ENCODE measurements at regions not wholly inside any gene's neighbourhood (a gene's known extent, or its start where the extent isn't known, plus 50 kb on each side); places are given as distances from the start of the nearest gene placed in this dataset.

DNA sequence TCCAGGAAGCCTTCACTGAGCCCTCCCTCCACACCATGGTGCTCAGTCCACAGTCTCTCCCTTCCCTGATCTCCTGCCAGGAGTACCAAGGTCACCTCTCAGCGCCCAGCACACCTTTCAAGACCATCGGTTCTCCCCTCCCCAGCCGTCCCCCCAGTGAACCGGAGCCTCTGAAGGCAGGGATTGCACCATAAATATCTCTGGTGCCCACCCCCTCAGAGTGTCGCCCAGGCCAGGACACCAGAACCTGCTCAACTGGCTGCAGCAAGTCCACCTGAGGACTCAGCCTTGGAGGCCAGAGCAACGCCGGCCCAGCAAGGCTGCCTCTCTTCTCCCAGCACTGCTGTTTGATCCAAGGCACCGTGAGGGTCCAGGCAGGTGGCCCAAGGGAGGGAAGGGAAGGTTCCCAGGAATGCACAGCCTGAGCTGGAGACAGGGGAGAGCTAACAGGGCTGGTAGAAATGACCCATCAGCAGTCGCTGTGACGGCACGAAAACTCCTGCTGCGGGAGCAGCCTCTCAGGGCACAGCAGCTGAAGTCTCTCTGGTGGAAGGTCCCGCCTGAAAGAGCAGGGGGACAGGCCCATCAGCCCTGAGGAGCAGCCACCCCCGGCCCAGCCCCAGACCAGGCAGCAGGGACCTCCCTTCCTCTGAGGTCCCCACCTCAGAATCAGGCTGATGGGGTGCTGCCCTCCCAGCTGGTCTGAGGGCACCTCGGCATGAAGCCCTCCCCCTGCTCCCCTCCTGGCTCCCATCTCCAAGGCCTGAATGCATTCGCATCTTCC lies 80.3 kb downstream of the BUD13 start:
- Histone ChIP-seq H3K36me3 (no peaks in the 10 kb centered on the region), H3K4me1 (no peaks in the 10 kb centered on the region), H3K27ac (no peak overlapping the region), H3K4me3 (no peak overlapping the region), H3K27me3 (peaks cover 0 to 9% of the 10 kb centered on the region in 2 donors), H3K9me3 (no peaks in the 10 kb centered on the region)
- TF ChIP-seq EP300 (IDR thresholded peaks at IDR 0.05) (no peak), POLR2A (IDR thresholded peaks at IDR 0.05) (no peak)
- TF ChIP-seq, protein P1, sequence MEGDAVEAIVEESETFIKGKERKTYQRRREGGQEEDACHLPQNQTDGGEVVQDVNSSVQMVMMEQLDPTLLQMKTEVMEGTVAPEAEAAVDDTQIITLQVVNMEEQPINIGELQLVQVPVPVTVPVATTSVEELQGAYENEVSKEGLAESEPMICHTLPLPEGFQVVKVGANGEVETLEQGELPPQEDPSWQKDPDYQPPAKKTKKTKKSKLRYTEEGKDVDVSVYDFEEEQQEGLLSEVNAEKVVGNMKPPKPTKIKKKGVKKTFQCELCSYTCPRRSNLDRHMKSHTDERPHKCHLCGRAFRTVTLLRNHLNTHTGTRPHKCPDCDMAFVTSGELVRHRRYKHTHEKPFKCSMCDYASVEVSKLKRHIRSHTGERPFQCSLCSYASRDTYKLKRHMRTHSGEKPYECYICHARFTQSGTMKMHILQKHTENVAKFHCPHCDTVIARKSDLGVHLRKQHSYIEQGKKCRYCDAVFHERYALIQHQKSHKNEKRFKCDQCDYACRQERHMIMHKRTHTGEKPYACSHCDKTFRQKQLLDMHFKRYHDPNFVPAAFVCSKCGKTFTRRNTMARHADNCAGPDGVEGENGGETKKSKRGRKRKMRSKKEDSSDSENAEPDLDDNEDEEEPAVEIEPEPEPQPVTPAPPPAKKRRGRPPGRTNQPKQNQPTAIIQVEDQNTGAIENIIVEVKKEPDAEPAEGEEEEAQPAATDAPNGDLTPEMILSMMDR (IDR thresholded peaks at IDR 0.05): no peak
- no peak for DNase-seq (ENCODE audit: low spot score in 2 of 2)
- 72 to 82% methylated on average over 11 to 15 of the region's 16 CpGs for WGBS, 2 donors

DNA sequence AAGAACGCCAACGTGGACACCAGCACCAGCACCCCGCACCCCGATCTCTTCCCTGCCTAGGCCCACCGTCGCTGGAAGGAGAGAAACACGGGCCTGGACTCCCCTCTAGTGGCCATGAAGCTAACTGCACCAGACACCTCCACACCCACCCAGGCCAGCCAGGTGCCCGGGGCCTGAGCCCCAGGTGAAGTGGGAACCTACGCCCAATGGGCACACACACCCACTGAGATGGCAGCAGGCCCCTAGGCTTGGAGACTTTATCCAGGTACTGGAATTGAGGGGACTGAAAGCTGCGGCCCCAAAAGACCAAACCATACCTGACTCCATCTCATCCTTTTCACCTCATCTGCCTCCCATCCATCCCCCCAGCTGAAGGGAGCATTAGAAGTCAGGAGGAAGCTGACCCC lies 81.0 kb downstream of the BUD13 start:
- no peaks in the 10 kb centered on the region for H3K9me3 ChIP-seq
- H3K4me3 ChIP-seq: no peak overlapping the region
- no peaks in the 10 kb centered on the region for H3K36me3 ChIP-seq
- TF ChIP-seq, protein P1 (IDR thresholded peaks at IDR 0.05): peak; percentile 75 to 86 (median 82)
- TF ChIP-seq POLR2A (IDR thresholded peaks at IDR 0.05): no peak
- TF ChIP-seq EP300 (IDR thresholded peaks at IDR 0.05): no peak
- H3K4me1 ChIP-seq: no peaks in the 10 kb centered on the region
- peak in 1 of 2 donors; percentile 36 for DNase-seq (ENCODE audit: low spot score in 2 of 2)
- no peak overlapping the region for H3K27ac ChIP-seq
- WGBS, 2 donors: 17 to 18% methylated on average over 9 to 10 of the region's 10 CpGs
- H3K27me3 ChIP-seq: peaks cover 0 to 7% of the 10 kb centered on the region in 2 donors

GRCh38 chr11:116690611-116691010 lies 82.2 kb downstream of the BUD13 start:
- Histone ChIP-seq H3K27ac (no peak overlapping the region), H3K36me3 (no peaks in the 10 kb centered on the region), H3K9me3 (no peaks in the 10 kb centered on the region), H3K27me3 (peaks cover 0 to 8% of the 10 kb centered on the region in 2 donors), H3K4me3 (no peak overlapping the region), H3K4me1 (no peaks in the 10 kb centered on the region)
- DNase-seq (ENCODE audit: low spot score in 2 of 2): no peak
- WGBS, 2 donors: 69 to 76% methylated on average over 9 of the region's 9 CpGs
- TF ChIP-seq POLR2A (IDR thresholded peaks at IDR 0.05) (no peak), EP300 (IDR thresholded peaks at IDR 0.05) (no peak)
- TF ChIP-seq, protein P1 (IDR thresholded peaks at IDR 0.05): no peak

GRCh38 chr11:116689413-116690127 lies 83.2 kb downstream of the BUD13 start:
- no peak for DNase-seq (ENCODE audit: low spot score in 2 of 2)
- H3K4me1 ChIP-seq: no peaks in the 10 kb centered on the region
- 84 to 89% methylated on average over 10 to 12 of the region's 12 CpGs for WGBS, 2 donors
- H3K27ac ChIP-seq: no peak overlapping the region
- no peaks in the 10 kb centered on the region for H3K9me3 ChIP-seq
- H3K36me3 ChIP-seq: no peaks in the 10 kb centered on the region
- peaks cover 0 to 8% of the 10 kb centered on the region in 2 donors for H3K27me3 ChIP-seq
- TF ChIP-seq, protein P1 (IDR thresholded peaks at IDR 0.05): no peak
- no peak for TF ChIP-seq POLR2A (IDR thresholded peaks at IDR 0.05)
- no peak for TF ChIP-seq EP300 (IDR thresholded peaks at IDR 0.05)
- H3K4me3 ChIP-seq: no peak overlapping the region

DNA sequence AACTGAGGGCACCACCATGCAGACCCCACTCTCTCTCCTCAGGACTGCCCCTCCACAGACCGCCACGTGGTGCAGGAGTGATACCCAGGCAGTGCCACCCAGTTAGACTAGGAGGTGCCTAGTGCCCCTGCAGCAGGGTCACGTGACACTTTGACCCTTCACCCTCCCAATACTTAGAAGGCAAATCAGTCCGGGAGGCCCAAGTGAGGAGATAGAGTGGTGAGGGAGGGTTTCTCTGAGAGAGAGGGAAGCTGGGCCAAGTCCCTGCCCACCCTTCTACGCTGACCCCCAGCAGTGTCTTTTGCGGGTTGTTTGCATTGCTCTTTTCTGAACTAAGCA lies 84.6 kb downstream of the BUD13 start:
- peaks cover 0 to 8% of the 10 kb centered on the region in 2 donors for H3K27me3 ChIP-seq
- no peaks in the 10 kb centered on the region for H3K36me3 ChIP-seq
- H3K4me3 ChIP-seq: no peak overlapping the region
- H3K9me3 ChIP-seq: peaks cover 0 to 11% (median 0%) of the 10 kb centered on the region in 4 donors
- no peak overlapping the region for H3K27ac ChIP-seq
- TF ChIP-seq EP300 (IDR thresholded peaks at IDR 0.05) (no peak), POLR2A (IDR thresholded peaks at IDR 0.05) (no peak)
- TF ChIP-seq, protein P1 (IDR thresholded peaks at IDR 0.05): no peak
- H3K4me1 ChIP-seq: no peaks in the 10 kb centered on the region
- 50 to 60% methylated on average over 6 of the region's 6 CpGs for WGBS, 2 donors
- no peak for DNase-seq (ENCODE audit: low spot score in 2 of 2)
